ENCODE measurements at regions not wholly inside any gene's neighbourhood (a gene's known extent, or its start where the extent isn't known, plus 50 kb on each side); places are given as distances from the start of the nearest gene placed in this dataset.

DNA sequence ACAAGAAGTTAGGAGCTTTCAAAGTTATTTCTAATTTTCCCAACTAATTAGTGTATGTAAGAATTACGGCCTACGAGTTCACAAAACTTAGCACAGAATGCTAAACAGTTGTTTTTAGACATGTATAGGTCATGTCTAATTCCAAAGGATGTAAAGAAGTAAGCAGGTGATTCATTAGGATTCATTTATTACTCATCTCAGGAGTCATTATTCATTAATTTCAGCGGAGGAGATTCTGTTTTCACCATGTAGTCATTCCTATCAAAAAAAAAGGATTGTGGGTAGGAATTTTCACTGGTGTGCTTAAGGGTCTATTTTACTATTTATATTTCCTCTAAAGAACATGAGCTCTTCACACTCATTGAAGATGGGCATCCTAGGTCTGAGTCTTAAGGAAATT is 532.2 kb downstream of the ACTL7B start:
- TF ChIP-seq, protein P1, sequence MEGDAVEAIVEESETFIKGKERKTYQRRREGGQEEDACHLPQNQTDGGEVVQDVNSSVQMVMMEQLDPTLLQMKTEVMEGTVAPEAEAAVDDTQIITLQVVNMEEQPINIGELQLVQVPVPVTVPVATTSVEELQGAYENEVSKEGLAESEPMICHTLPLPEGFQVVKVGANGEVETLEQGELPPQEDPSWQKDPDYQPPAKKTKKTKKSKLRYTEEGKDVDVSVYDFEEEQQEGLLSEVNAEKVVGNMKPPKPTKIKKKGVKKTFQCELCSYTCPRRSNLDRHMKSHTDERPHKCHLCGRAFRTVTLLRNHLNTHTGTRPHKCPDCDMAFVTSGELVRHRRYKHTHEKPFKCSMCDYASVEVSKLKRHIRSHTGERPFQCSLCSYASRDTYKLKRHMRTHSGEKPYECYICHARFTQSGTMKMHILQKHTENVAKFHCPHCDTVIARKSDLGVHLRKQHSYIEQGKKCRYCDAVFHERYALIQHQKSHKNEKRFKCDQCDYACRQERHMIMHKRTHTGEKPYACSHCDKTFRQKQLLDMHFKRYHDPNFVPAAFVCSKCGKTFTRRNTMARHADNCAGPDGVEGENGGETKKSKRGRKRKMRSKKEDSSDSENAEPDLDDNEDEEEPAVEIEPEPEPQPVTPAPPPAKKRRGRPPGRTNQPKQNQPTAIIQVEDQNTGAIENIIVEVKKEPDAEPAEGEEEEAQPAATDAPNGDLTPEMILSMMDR (IDR thresholded peaks at IDR 0.05): no peak
- TF ChIP-seq POLR2AphosphoS5 (IDR thresholded peaks at IDR 0.05): no peak
- no peak for TF ChIP-seq POLR2A (IDR thresholded peaks at IDR 0.05)
- TF ChIP-seq EP300 (IDR thresholded peaks at IDR 0.05): no peak
